CD8-positive, alpha-beta memory T cell (primary cell): ENCODE measurements at regions not wholly inside any gene's neighbourhood (a gene's known extent, or its start where the extent isn't known, plus 50 kb on each side); places are given as distances from the start of the nearest gene placed in this dataset.

Experiments
- CTCF ChIA-PET: fragments of 350-600 bp; sonication (Branson Sonifier 250); formaldehyde crosslinking; loops from one replicate; lab custom pipeline; 2021; ENCODE audit warnings: antibody characterized with exemption; lab: Charles Lee
- POLR2A ChIA-PET: fragments of 350-600 bp; sonication (Branson Sonifier 250); formaldehyde crosslinking; loops from one replicate; lab custom pipeline; 2021; ENCODE audit warnings: antibody characterized with exemption; lab: Charles Lee
- DNase-seq, 5 donors: peaks; one replicate each; pipeline versions ENCODE4 v3.0.0 to v3.0.0-alpha.2; 2020 to 2022; ENCODE audit warnings: mixed read lengths in 1 of 5
- H3K27ac ChIP-seq: one replicate; pipeline ENCODE4 v1.7.0; 2013; ENCODE audit warnings: low read depth, mild to moderate bottlenecking, low read length, moderate library complexity
- H3K27me3 ChIP-seq: 2 replicates; pipeline ENCODE4 v1.7.0; 2013; ENCODE audit warnings: low read length, mild to moderate bottlenecking; ENCODE audit not compliant: insufficient read depth, poor library complexity, severe bottlenecking
- H3K36me3 ChIP-seq: 2 replicates; pipeline ENCODE4 v1.7.0; 2013; ENCODE audit warnings: mild to moderate bottlenecking, low read length, moderate library complexity; ENCODE audit not compliant: insufficient read depth
- H3K4me1 ChIP-seq: 2 replicates; pipeline ENCODE4 v1.7.0; 2013; ENCODE audit warnings: mild to moderate bottlenecking, low read length, moderate library complexity; ENCODE audit not compliant: insufficient read depth
- H3K4me3 ChIP-seq: 2 replicates; pipeline ENCODE4 v1.7.0; 2013; ENCODE audit warnings: mild to moderate bottlenecking, low read length
- H3K9me3 ChIP-seq: 2 replicates; pipeline ENCODE4 v1.7.0; 2013; ENCODE audit warnings: mild to moderate bottlenecking, low read length
- H3K27ac Mint-ChIP-seq, 8 donors: one replicate each; pipeline ENCODE4 v1.8.0; 2020 to 2021; ENCODE audit warnings: mixed read lengths in 8 of 8, mild to moderate bottlenecking in 6 of 8, inconsistent platforms in 3 of 8, moderate library complexity in 3 of 8
- H3K27me3 Mint-ChIP-seq, 2 donors: one replicate each; pipeline ENCODE4 v1.8.0; 2020 to 2021; ENCODE audit warnings: mixed read lengths in 2 of 2, mild to moderate bottlenecking in 1 of 2, moderate library complexity in 1 of 2
- H3K36me3 Mint-ChIP-seq, 3 donors: one replicate each; pipeline ENCODE4 v1.8.0; 2020 to 2021; ENCODE audit warnings: mixed read lengths in 3 of 3, inconsistent platforms in 1 of 3, mild to moderate bottlenecking in 1 of 3
- H3K4me1 Mint-ChIP-seq, 3 donors: one replicate each; pipeline ENCODE4 v1.8.0; 2020 to 2021; ENCODE audit warnings: mixed read lengths in 3 of 3, inconsistent platforms in 1 of 3, mild to moderate bottlenecking in 1 of 3
- H3K4me3 Mint-ChIP-seq, 7 donors: one replicate each; pipeline ENCODE4 v1.8.0; 2020 to 2021; ENCODE audit warnings: mixed read lengths in 7 of 7, mild to moderate bottlenecking in 6 of 7, moderate library complexity in 4 of 7, inconsistent platforms in 2 of 7
- H3K9me3 Mint-ChIP-seq, 5 donors: one replicate each; pipeline ENCODE4 v1.8.0; 2020 to 2022; ENCODE audit warnings: mixed read lengths in 5 of 5, mild to moderate bottlenecking in 3 of 5, moderate library complexity in 2 of 5, inconsistent platforms in 1 of 5

DNA sequence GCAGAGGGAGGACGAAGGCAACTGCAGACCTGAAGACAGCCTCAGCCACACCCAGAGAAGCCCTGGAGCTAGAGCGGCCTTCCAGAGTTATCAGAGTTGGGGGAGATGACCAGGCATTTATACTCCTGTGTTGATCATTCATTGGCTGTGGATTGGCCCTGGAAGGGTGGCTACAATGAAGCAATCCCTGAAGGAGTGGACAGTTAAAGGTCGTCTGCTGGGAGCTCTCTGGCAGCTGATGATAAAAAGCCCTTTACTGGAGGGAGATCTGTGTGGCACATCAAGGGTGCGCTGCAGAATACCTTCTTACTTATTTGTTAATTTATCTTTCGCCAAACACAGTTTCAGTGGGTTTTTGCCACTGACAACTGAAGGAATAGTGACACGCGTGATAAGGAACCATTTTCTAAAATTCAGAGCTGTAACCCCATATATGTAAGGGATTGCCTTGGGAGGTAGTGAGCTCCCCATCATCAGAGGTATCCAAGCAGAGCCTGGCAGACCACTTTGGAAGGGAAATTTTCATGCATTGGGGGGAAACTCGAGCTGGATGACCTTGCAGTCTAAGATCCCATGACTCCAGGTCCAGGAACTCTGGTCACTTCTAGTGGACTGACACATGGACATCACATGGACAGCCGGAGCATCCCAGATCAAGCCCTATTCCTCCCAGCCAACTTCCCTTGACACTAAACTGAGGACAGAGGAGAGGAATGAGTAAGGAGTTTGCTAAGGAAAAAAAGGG is 126.4 kb upstream of the GADD45A start:
- Mint-ChIP-seq H3K4me3 (no peak overlapping the region), H3K27ac (peak overlapping the region in 1 of 8 donors; percentile 6), H3K9me3 (no peaks in the 10 kb centered on the region), H3K27me3 (peaks cover 6 to 38% of the 10 kb centered on the region in 2 donors), H3K36me3 (no peaks in the 10 kb centered on the region), H3K4me1 (no peaks in the 10 kb centered on the region)
- ChIA-PET CTCF (interaction anchor here (7.7 kb wide), 1 partner anchor 200 kb away, joined by 138 read pairs; no protein-coding TSS in a partner anchor), POLR2A (no interaction called here)
- DNase-seq, result no peak
- Histone ChIP-seq H3K4me1 (no peaks in the 10 kb centered on the region), H3K27me3 (peaks cover 5% of the 10 kb centered on the region), H3K4me3 (no peak overlapping the region), H3K9me3 (no peaks in the 10 kb centered on the region), H3K27ac (no peak overlapping the region), H3K36me3 (no peaks in the 10 kb centered on the region)

DNA sequence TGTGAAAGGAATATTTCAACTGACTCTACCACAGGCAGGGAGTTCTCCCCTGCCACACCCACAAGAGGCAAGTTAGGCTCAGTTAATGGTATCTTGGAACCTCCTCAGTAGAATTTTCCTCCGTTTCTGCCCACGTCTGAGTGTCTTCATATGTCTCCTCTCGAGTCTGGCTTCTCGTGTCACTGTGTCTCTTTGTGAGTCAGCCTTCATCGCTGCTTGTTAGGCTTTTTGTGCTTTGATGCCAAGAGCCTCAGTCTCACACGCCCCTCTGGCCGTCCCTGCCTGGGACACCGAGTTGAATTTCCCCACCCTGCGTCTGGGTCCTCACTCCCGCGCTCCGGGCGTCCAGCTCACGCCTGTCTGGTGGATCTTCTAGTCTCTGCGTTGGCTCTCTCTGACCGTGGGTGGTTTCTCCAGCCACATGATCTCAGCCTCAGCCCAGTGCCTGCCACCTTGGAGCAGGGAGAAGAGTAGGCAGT is 125.7 kb upstream of the GADD45A start:
- H3K27ac ChIP-seq, result no peak overlapping the region
- no peak for DNase-seq
- POLR2A ChIA-PET, result no interaction called here
- peaks cover 5% of the 10 kb centered on the region for H3K27me3 ChIP-seq
- no peaks in the 10 kb centered on the region for H3K9me3 Mint-ChIP-seq
- H3K4me3 ChIP-seq, result no peak overlapping the region
- peaks cover 6 to 38% of the 10 kb centered on the region in 2 donors for H3K27me3 Mint-ChIP-seq
- CTCF ChIA-PET, result interaction anchor here (3.8 to 7.7 kb wide), 2 partner anchors 14 to 200 kb away, joined by 15 to 138 read pairs; no protein-coding TSS in a partner anchor
- H3K9me3 ChIP-seq, result no peaks in the 10 kb centered on the region
- H3K36me3 Mint-ChIP-seq, result no peaks in the 10 kb centered on the region
- H3K4me1 Mint-ChIP-seq, result no peaks in the 10 kb centered on the region
- no peaks in the 10 kb centered on the region for H3K4me1 ChIP-seq
- no peak overlapping the region for H3K27ac Mint-ChIP-seq
- H3K4me3 Mint-ChIP-seq, result no peak overlapping the region
- H3K36me3 ChIP-seq, result no peaks in the 10 kb centered on the region

DNA sequence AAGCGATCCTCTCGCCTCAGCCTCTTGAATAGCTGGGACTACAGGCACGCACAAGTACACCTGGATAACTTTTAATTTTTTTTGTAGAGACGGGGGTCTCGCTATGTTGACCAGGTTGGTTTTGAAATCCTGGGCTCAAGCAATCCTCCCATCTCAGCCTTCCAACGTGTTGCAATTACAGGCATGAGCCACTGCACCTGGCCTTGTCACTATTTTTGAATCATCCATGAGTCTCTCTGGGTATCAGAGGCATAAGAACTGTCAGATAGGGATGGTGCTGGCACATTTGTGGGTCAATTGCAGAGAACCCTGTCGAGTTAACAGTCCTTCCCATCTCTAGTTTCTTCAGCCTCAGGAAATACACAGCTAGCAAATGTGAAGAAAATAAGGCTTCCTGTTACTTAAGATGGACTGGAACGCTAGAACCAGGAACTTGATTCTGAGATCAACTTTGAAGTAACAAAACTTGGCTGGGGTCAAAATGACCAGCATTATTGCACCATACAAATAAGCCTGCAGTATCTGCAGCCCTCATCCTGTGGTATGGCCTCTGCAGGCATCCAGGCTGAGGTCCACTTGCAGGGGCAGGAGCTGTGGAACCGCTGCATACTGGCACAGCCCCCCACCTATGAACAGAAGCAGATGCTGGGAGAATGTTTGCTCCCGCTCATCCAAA is 124.3 kb upstream of the GADD45A start:
- H3K27ac Mint-ChIP-seq, result no peak overlapping the region
- no peaks in the 10 kb centered on the region for H3K36me3 Mint-ChIP-seq
- Histone ChIP-seq H3K27me3 (peaks cover 5% of the 10 kb centered on the region), H3K4me3 (no peak overlapping the region), H3K27ac (no peak overlapping the region), H3K4me1 (no peaks in the 10 kb centered on the region), H3K36me3 (no peaks in the 10 kb centered on the region), H3K9me3 (no peaks in the 10 kb centered on the region)
- no peaks in the 10 kb centered on the region for H3K4me1 Mint-ChIP-seq
- ChIA-PET CTCF (interaction anchor here (1.2 to 7.7 kb wide), 12 partner anchors 12 to 215 kb away, joined by 4 to 138 read pairs (median 8); no protein-coding TSS in a partner anchor), POLR2A (no interaction called here)
- H3K4me3 Mint-ChIP-seq, result no peak overlapping the region
- peaks cover 6 to 31% of the 10 kb centered on the region in 2 donors for H3K27me3 Mint-ChIP-seq
- no peak for DNase-seq
- H3K9me3 Mint-ChIP-seq, result no peaks in the 10 kb centered on the region

DNA sequence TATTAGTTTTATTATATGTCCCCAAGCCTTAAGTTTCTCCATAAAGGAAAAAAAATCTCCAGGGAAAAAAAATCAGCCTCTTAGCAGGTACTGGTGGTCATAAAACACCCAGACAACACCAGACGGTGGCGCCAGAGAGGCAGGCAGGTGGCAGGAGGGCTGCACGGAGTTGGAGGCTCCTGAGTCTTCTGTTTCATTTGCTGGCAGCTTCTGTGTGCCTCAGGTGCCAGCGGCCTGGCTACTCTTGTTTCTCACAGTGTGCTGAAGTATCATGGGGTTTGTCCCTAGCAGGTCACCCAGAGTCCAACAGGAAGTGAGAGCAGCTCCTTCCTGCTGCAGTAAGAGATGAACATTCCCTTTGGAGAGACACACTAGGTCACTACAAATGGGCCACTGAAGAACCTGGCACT is 123.3 kb upstream of the GADD45A start:
- ChIA-PET CTCF (interaction anchor here (0.6 to 7.7 kb wide), 14 partner anchors 11 to 214 kb away, joined by 3 to 138 read pairs (median 7); no protein-coding TSS in a partner anchor), POLR2A (no interaction called here)
- no peaks in the 10 kb centered on the region for H3K36me3 ChIP-seq
- no peak overlapping the region for H3K27ac ChIP-seq
- no peaks in the 10 kb centered on the region for H3K9me3 ChIP-seq
- Mint-ChIP-seq H3K27ac (no peak overlapping the region), H3K4me3 (no peak overlapping the region), H3K27me3 (peaks cover 6 to 25% of the 10 kb centered on the region in 2 donors), H3K4me1 (no peaks in the 10 kb centered on the region), H3K36me3 (no peaks in the 10 kb centered on the region), H3K9me3 (no peaks in the 10 kb centered on the region)
- H3K27me3 ChIP-seq, result peaks cover 5% of the 10 kb centered on the region
- no peak overlapping the region for H3K4me3 ChIP-seq
- DNase-seq, result peak; percentile 56 to 81 (median 66)
- no peaks in the 10 kb centered on the region for H3K4me1 ChIP-seq

DNA sequence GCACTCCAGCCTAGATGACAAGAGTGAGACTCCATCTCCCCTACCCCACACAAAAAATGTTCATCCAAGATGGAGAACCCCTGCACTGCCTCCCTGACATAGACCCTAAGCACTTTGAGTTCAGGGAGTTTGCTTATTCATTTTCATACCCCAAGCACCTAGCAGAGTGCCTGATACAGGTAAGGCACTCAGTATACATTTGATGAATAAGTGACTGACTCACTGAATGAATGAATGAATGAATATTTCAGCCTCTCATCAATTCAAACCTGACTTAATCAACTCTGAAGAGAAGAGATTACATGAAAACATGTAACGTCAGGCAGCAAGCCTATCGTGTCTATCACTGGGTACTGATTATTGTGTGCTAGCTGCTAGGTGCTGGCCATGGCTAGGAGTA is 121.3 kb upstream of the GADD45A start:
- Histone ChIP-seq H3K4me3 (no peak overlapping the region), H3K9me3 (no peaks in the 10 kb centered on the region), H3K27ac (no peak overlapping the region), H3K4me1 (no peaks in the 10 kb centered on the region), H3K27me3 (no peaks in the 10 kb centered on the region), H3K36me3 (no peaks in the 10 kb centered on the region)
- POLR2A ChIA-PET, result no interaction called here
- H3K27ac Mint-ChIP-seq, result no peak overlapping the region
- H3K27me3 Mint-ChIP-seq, result peaks cover 5 to 13% of the 10 kb centered on the region in 2 donors
- CTCF ChIA-PET, result interaction anchor here (0.9 to 7.7 kb wide), 3 partner anchors 12 to 195 kb away, joined by 4 to 138 read pairs (median 4); no protein-coding TSS in a partner anchor
- H3K4me3 Mint-ChIP-seq, result no peak overlapping the region
- DNase-seq, result no peak
- H3K4me1 Mint-ChIP-seq, result no peaks in the 10 kb centered on the region
- H3K36me3 Mint-ChIP-seq, result no peaks in the 10 kb centered on the region
- no peaks in the 10 kb centered on the region for H3K9me3 Mint-ChIP-seq

DNA sequence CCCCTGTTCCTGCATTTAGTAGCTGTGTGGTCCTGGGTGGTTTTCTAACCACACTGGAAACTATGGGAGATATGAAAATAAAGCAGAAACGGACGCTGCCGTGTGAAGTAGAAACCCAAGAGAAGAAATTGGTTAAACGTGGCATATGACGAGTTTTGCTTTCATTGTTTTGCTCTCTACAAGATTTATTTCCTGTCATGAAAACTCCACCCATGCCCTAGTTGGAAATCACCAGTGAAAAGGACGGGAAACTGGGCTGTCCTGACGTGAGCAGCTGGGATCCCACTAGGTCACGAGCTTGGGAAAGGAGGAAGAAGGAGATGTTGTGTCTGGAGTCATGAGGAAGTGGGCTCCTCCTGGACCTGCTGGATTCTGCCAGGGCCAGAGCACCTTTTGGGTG is 120.8 kb upstream of the GADD45A start:
- peak overlapping the region in 1 of 8 donors; percentile 32 for H3K27ac Mint-ChIP-seq
- CTCF ChIA-PET, result interaction anchor here (1.3 to 1.7 kb wide), 2 partner anchors 12 to 196 kb away, joined by 3 to 4 read pairs; no protein-coding TSS in a partner anchor
- DNase-seq, result no peak
- Histone ChIP-seq H3K4me3 (no peak overlapping the region), H3K9me3 (no peaks in the 10 kb centered on the region), H3K36me3 (no peaks in the 10 kb centered on the region), H3K27me3 (no peaks in the 10 kb centered on the region), H3K27ac (no peak overlapping the region), H3K4me1 (no peaks in the 10 kb centered on the region)
- no peaks in the 10 kb centered on the region for H3K36me3 Mint-ChIP-seq
- peaks cover 3 to 9% of the 10 kb centered on the region in 2 donors for H3K27me3 Mint-ChIP-seq
- H3K9me3 Mint-ChIP-seq, result no peaks in the 10 kb centered on the region
- no peaks in the 10 kb centered on the region for H3K4me1 Mint-ChIP-seq
- H3K4me3 Mint-ChIP-seq, result no peak overlapping the region
- POLR2A ChIA-PET, result no interaction called here

DNA sequence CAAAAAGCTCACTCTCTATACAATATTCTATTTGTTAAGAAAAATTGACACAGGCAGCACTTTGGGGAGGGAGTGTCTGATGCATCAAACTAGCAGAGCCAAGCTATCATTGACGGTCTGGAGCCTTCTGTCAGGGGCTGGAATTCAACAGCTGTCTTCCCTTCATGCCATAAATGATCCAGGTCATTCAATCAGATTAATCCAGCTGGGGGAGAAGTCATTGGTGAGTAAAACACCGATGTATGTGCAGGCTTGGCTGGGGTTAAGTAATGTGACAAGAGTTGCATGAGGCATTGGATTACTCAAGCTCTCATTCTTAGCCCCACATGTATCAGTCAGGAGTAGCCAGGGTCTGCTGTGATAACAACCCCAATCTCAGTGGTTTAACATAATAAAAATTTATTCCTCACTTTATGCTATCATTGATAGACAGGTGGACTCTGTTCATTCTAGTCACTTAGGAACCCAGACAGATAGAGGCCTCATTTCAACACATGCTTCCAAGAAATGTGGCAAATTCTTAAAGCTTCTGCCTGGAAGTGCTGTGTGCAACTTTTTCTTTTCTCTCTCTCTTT is 118.1 kb upstream of the GADD45A start:
- H3K36me3 ChIP-seq, result no peaks in the 10 kb centered on the region
- no peaks in the 10 kb centered on the region for H3K9me3 ChIP-seq
- no peak overlapping the region for H3K27ac Mint-ChIP-seq
- POLR2A ChIA-PET, result no interaction called here
- H3K27ac ChIP-seq, result no peak overlapping the region
- H3K27me3 Mint-ChIP-seq, result peaks cover 0 to 6% of the 10 kb centered on the region in 2 donors
- no peaks in the 10 kb centered on the region for H3K27me3 ChIP-seq
- H3K4me1 ChIP-seq, result no peaks in the 10 kb centered on the region
- no peaks in the 10 kb centered on the region for H3K9me3 Mint-ChIP-seq
- DNase-seq, result no peak
- H3K4me3 ChIP-seq, result no peak overlapping the region
- H3K4me3 Mint-ChIP-seq, result no peak overlapping the region
- H3K36me3 Mint-ChIP-seq, result no peaks in the 10 kb centered on the region
- H3K4me1 Mint-ChIP-seq, result no peaks in the 10 kb centered on the region
- CTCF ChIA-PET, result no interaction called here
